B cell (primary cell): ENCODE measurements at regions not wholly inside any gene's neighbourhood (a gene's known extent, or its start where the extent isn't known, plus 50 kb on each side); places are given as distances from the start of the nearest gene placed in this dataset.

Experiments used
- ATAC-seq: fragments of 200-7000 bp; cut with Tn5 transposase; one replicate; pipeline ENCODE4 v1.10.0; 2021; ENCODE audit warnings: low read depth, mild to moderate bottlenecking, moderate number of reproducible peaks, moderate library complexity
- CTCF ChIA-PET: fragments of 350-600 bp; sonication (Branson Sonifier 250); formaldehyde crosslinking; loops from one replicate; lab custom pipeline; 2021; ENCODE audit warnings: antibody characterized with exemption, inconsistent platforms; lab: Charles Lee
- POLR2A ChIA-PET: fragments of 350-600 bp; sonication (Branson Sonifier 250); formaldehyde crosslinking; loops from one replicate; lab custom pipeline; 2021; ENCODE audit warnings: antibody characterized with exemption; lab: Charles Lee
- DNase-seq: peaks from one replicate; pipeline ENCODE4 v3.0.0; 2013
- H2AFZ ChIP-seq: 2 replicates; pipeline ENCODE4 v1.6.1; 2012; ENCODE audit warnings: mild to moderate bottlenecking, low read depth, low read length; ENCODE audit not compliant: insufficient read depth, poor library complexity, severe bottlenecking
- H3K27ac ChIP-seq, 2 donors: 1 replicate in 1 of 2; 2 replicates in 1 of 2; pipeline ENCODE4 v1.5.1; 2012 to 2013; ENCODE audit warnings: low read length in 2 of 2, mild to moderate bottlenecking in 2 of 2, moderate library complexity in 1 of 2
- H3K27me3 ChIP-seq, 4 experiments: fragments of 200-600 bp in 1 of 4; sonication (generic) in 1 of 4; replicated peaks in 1 of 4; 1 replicate in 2 of 4; 2 replicates in 2 of 4; pipeline versions ENCODE4 v1.6.1 to v1.7.0; 2013 to 2016; ENCODE audit warnings: low read length in 3 of 4, mild to moderate bottlenecking in 2 of 4, mixed read lengths in 1 of 4, moderate library complexity in 1 of 4; ENCODE audit not compliant: insufficient read depth in 4 of 4, control insufficient read depth in 3 of 4; ENCODE audit errors: control extremely low read depth in 1 of 4
- H3K36me3 ChIP-seq, 2 experiments: replicated peaks in 1 of 2; 1 replicate in 1 of 2; 2 replicates in 1 of 2; pipeline versions ENCODE4 v1.6.1 to v1.7.1; 2013; ENCODE audit warnings: low read length in 1 of 2; ENCODE audit not compliant: insufficient read depth in 2 of 2, control insufficient read depth in 1 of 2; ENCODE audit errors: control extremely low read depth in 1 of 2, extremely low read depth in 1 of 2
- H3K4me1 ChIP-seq, 2 donors: fragments of 200-600 bp in 1 of 2; sonication (generic) in 1 of 2; 1 replicate in 1 of 2; 2 replicates in 1 of 2; pipeline versions ENCODE4 v1.5.1 to v1.6.1; 2013 to 2017; ENCODE audit warnings: low read length in 2 of 2; ENCODE audit not compliant: control insufficient read depth in 2 of 2, insufficient read depth in 2 of 2
- H3K4me2 ChIP-seq: replicated peaks from 2 replicates; pipeline ENCODE3; 2012; ENCODE audit warnings: mild to moderate bottlenecking, low read depth, low read length; ENCODE audit not compliant: poor library complexity, severe bottlenecking
- H3K4me3 ChIP-seq, 5 experiments: fragments of 200-600 bp in 1 of 5; sonication (generic) in 1 of 5; 1 replicate in 3 of 5; 2 replicates in 2 of 5; pipeline versions ENCODE4 v1.5.1 to v1.7.0; 2011 to 2016; ENCODE audit warnings: low read length in 4 of 5, mild to moderate bottlenecking in 4 of 5, low read depth in 2 of 5, control low read depth in 1 of 5, moderate library complexity in 1 of 5; ENCODE audit not compliant: insufficient read depth in 1 of 5; ENCODE audit errors: control extremely low read depth in 1 of 5, extremely low read depth in 1 of 5
- H3K79me2 ChIP-seq: fragments of 200-600 bp; sonication (generic); one replicate; pipeline ENCODE4 v1.6.0; 2016; ENCODE audit warnings: low read length; ENCODE audit not compliant: control insufficient read depth, insufficient read depth
- H3K9ac ChIP-seq: fragments of 200-600 bp; sonication (generic); 2 replicates; pipeline ENCODE4 v1.6.1; 2017; ENCODE audit warnings: mild to moderate bottlenecking, low read length, moderate library complexity
- H3K9me3 ChIP-seq, 3 donors: one replicate each; pipeline versions ENCODE4 v1.6.1 to v1.7.1; 2013; ENCODE audit warnings: low read length in 2 of 3; ENCODE audit not compliant: control insufficient read depth in 2 of 3, insufficient read depth in 1 of 3; ENCODE audit errors: control extremely low read depth in 1 of 3
- H4K20me1 ChIP-seq: 2 replicates; pipeline ENCODE4 v1.6.0; 2012; ENCODE audit warnings: mild to moderate bottlenecking, low read length; ENCODE audit not compliant: insufficient read depth, control insufficient read depth, poor library complexity, severe bottlenecking
- H3K27ac Mint-ChIP-seq: one replicate; pipeline ENCODE4 v1.8.0; 2021; ENCODE audit warnings: mixed read lengths
- H3K27me3 Mint-ChIP-seq: one replicate; pipeline ENCODE4 v1.8.0; 2021; ENCODE audit warnings: mixed read lengths
- H3K4me1 Mint-ChIP-seq: one replicate; pipeline ENCODE4 v1.8.0; 2021; ENCODE audit warnings: mixed read lengths
- H3K4me3 Mint-ChIP-seq: one replicate; pipeline ENCODE4 v1.8.0; 2021; ENCODE audit warnings: mixed read lengths
- H3K9me3 Mint-ChIP-seq: one replicate; pipeline ENCODE4 v1.8.0; 2022; ENCODE audit warnings: mixed read lengths; ENCODE audit not compliant: insufficient read depth
- EZH2 ChIP-seq: IDR thresholded peaks from 2 replicates; pipeline ENCODE4 v1.6.1; 2012; ENCODE audit warnings: borderline replicate concordance, low read depth, mild to moderate bottlenecking, moderate library complexity, low read length; ENCODE audit not compliant: insufficient read depth, poor library complexity, severe bottlenecking
- WGBS: methylation state at CpG from one replicate; pipeline ENCODE4 v1.1.5; 2013; ENCODE audit warnings: missing lambda C conversion rate; ENCODE audit not compliant: insufficient coverage; 5-methylcytosine and 5-hydroxymethylcytosine counted together
- intact Hi-C: fragments of 100-400 bp; cut with micrococcal nuclease; formaldehyde crosslinking; loops from one replicate; pipeline ENCODE4 v1.10.0; 2022
- TF ChIP-seq, protein P1 (sequence below): fragments of 200-600 bp; IDR thresholded peaks from one replicate; pipeline ENCODE4 v1.8.0; 2022; ENCODE audit warnings: antibody characterized with exemption, mild to moderate bottlenecking

DNA sequence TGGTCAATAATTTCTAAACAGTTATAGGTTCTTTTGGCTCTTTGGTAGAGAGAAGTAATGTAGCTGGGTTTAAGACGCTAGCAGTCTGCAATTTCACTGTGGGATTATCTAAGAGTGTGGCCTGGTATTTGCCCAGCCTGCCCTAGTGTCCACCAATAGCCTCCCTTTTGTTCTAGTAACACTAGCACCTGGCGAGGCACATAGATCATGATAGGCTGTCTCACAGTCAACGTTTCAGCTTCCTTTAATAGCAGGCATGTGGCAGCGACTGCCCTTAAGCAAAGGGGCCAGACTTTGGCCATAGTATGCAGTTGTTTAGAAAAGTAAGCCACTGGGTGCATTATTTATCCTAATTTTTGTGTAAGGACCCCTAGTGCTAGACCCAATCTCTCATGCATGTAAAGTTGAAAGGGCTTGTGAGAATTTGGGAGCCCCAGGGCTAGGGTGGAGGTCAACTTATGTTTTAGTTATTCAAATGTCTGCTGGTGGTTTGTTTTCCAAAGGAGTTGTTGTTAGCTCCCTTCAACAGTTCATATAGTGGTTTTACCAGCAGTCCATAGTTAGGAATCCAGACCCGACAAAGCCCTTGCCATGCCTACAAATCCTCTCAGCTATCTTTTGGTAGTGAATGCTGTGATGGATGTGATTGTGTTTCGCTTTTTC is 274.3 kb downstream of the HTR1A start:
- H3K4me1 ChIP-seq, result no peaks in the 10 kb centered on the region
- H3K4me2 ChIP-seq, result no peak overlapping the region
- H3K4me3 Mint-ChIP-seq, result no peak overlapping the region
- DNase-seq, result no peak
- H3K4me3 ChIP-seq, result no peak overlapping the region
- intact Hi-C loops, result no loop called here
- no peak overlapping the region for H3K27ac ChIP-seq
- H3K9ac ChIP-seq, result no peak overlapping the region
- H3K27me3 ChIP-seq, result no peaks in the 10 kb centered on the region
- POLR2A ChIA-PET, result no interaction called here
- no peak overlapping the region for H2AFZ ChIP-seq
- H3K9me3 Mint-ChIP-seq, result no peaks in the 10 kb centered on the region
- no peak for ATAC-seq
- H3K79me2 ChIP-seq, result no peaks in the 10 kb centered on the region
- TF ChIP-seq EZH2, result no peak
- TF ChIP-seq, protein P1, sequence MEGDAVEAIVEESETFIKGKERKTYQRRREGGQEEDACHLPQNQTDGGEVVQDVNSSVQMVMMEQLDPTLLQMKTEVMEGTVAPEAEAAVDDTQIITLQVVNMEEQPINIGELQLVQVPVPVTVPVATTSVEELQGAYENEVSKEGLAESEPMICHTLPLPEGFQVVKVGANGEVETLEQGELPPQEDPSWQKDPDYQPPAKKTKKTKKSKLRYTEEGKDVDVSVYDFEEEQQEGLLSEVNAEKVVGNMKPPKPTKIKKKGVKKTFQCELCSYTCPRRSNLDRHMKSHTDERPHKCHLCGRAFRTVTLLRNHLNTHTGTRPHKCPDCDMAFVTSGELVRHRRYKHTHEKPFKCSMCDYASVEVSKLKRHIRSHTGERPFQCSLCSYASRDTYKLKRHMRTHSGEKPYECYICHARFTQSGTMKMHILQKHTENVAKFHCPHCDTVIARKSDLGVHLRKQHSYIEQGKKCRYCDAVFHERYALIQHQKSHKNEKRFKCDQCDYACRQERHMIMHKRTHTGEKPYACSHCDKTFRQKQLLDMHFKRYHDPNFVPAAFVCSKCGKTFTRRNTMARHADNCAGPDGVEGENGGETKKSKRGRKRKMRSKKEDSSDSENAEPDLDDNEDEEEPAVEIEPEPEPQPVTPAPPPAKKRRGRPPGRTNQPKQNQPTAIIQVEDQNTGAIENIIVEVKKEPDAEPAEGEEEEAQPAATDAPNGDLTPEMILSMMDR, result no peak
- CTCF ChIA-PET, result no interaction called here
- H3K4me1 Mint-ChIP-seq, result no peaks in the 10 kb centered on the region
- H3K36me3 ChIP-seq, result no peaks in the 10 kb centered on the region
- 80% methylated on average over 4 of the region's 6 CpGs for WGBS
- H3K9me3 ChIP-seq, result peaks cover 0 to 3% (median 0%) of the 10 kb centered on the region in 3 donors
- H4K20me1 ChIP-seq, result no peaks in the 10 kb centered on the region
- no peak overlapping the region for H3K27ac Mint-ChIP-seq
- no peaks in the 10 kb centered on the region for H3K27me3 Mint-ChIP-seq

DNA sequence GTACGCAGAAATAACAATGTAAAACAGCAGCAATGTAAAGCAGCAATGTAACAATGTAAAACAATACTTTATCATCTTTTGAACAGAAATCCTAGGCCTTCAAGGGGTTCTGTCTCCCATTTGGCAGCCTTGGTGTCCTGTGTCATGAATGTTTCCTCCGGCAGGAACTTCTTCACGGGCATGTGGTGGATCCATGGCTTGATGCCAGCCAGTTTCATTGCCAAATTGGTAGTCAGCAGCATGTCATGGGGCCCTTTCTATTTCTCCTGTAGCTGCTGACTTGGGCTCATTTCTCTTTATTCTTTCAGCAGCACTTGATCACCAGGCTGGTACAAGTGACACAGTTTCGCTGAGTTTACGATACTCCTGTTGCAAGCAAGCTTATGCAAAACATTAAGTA is 275.3 kb downstream of the HTR1A start:
- intact Hi-C loops, result no loop called here
- DNase-seq (no peak), ATAC-seq (no peak)
- POLR2A ChIA-PET, result no interaction called here
- Histone ChIP-seq H3K27me3 (no peaks in the 10 kb centered on the region), H3K9ac (no peak overlapping the region), H4K20me1 (no peaks in the 10 kb centered on the region), H3K4me2 (no peak overlapping the region), H3K27ac (no peak overlapping the region), H3K4me3 (no peak overlapping the region), H3K36me3 (no peaks in the 10 kb centered on the region), H2AFZ (no peak overlapping the region), H3K4me1 (no peaks in the 10 kb centered on the region), H3K9me3 (peaks cover 0 to 3% (median 0%) of the 10 kb centered on the region in 3 donors), H3K79me2 (no peaks in the 10 kb centered on the region)
- no peaks in the 10 kb centered on the region for H3K4me1 Mint-ChIP-seq
- no peak for TF ChIP-seq EZH2
- TF ChIP-seq, protein P1, result no peak
- H3K27ac Mint-ChIP-seq, result no peak overlapping the region
- 81% methylated on average over 2 of the region's 5 CpGs for WGBS
- H3K27me3 Mint-ChIP-seq, result no peaks in the 10 kb centered on the region
- CTCF ChIA-PET, result no interaction called here
- no peak overlapping the region for H3K4me3 Mint-ChIP-seq
- peaks cover 2% of the 10 kb centered on the region for H3K9me3 Mint-ChIP-seq
